Endothelial cell of umbilical vein (primary cell): ENCODE measurements at regions not wholly inside any gene's neighbourhood (a gene's known extent, or its start where the extent isn't known, plus 50 kb on each side); places are given as distances from the start of the nearest gene placed in this dataset.

Experiments used
- POLR2A ChIP-seq: IDR thresholded peaks from 2 replicates; pipeline ENCODE4 v1.6.1; 2012; ENCODE audit warnings: low read depth, mild to moderate bottlenecking, control low read depth, low read length
- TF ChIP-seq, protein P1 (sequence below), 2 donors: IDR thresholded peaks; 1 replicate in 1 of 2; 2 replicates in 1 of 2; pipeline ENCODE4 v1.5.1; 2011; ENCODE audit warnings: low read length in 2 of 2, mild to moderate bottlenecking in 2 of 2, moderate library complexity in 2 of 2, control low read depth in 1 of 2, inconsistent platforms in 1 of 2, low read depth in 1 of 2; ENCODE audit not compliant: insufficient read depth in 1 of 2; ENCODE audit errors: extremely low read depth in 1 of 2
- TF ChIP-seq, protein P2 (sequence below): IDR thresholded peaks from 2 replicates; pipeline ENCODE4 v1.6.1; 2011; ENCODE audit not compliant: insufficient read depth, insufficient read length

DNA sequence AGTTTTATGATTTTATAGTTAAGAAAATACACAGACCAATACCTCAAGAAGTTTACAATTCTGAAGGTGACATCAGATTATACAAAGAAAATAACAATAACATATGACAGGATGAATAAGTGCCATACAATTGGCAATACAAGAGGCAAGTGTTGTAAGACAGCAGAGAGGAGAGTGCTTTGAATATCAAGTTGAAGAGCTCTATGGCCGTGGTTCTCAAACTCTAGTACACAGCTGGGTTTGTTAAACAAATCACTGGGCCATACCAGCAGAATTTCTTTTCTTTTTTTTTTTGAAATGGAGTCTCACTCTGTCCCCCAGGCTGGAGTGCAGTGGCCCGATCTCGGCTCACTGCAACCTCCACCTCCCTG lies 167.1 kb upstream of the NECTIN3 start:
- no peak for TF ChIP-seq POLR2A
- TF ChIP-seq, protein P1, sequence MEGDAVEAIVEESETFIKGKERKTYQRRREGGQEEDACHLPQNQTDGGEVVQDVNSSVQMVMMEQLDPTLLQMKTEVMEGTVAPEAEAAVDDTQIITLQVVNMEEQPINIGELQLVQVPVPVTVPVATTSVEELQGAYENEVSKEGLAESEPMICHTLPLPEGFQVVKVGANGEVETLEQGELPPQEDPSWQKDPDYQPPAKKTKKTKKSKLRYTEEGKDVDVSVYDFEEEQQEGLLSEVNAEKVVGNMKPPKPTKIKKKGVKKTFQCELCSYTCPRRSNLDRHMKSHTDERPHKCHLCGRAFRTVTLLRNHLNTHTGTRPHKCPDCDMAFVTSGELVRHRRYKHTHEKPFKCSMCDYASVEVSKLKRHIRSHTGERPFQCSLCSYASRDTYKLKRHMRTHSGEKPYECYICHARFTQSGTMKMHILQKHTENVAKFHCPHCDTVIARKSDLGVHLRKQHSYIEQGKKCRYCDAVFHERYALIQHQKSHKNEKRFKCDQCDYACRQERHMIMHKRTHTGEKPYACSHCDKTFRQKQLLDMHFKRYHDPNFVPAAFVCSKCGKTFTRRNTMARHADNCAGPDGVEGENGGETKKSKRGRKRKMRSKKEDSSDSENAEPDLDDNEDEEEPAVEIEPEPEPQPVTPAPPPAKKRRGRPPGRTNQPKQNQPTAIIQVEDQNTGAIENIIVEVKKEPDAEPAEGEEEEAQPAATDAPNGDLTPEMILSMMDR (IDR thresholded peaks at IDR 0.05; ENCODE audit: extremely low read depth in 1 of 2, insufficient read depth in 1 of 2, low read depth in 1 of 2, low read length in 2 of 2), result no peak
- TF ChIP-seq, protein P2, sequence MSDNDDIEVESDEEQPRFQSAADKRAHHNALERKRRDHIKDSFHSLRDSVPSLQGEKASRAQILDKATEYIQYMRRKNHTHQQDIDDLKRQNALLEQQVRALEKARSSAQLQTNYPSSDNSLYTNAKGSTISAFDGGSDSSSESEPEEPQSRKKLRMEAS, result no peak
